ENCODE measurements at regions not wholly inside any gene's neighbourhood (a gene's known extent, or its start where the extent isn't known, plus 50 kb on each side); places are given as distances from the start of the nearest gene placed in this dataset.
A peak's percentile ranks its signal among the peaks of the same experiment; 100 is the strongest.

GRCh38 chr1:234957330-234958065 lies 171.1 kb downstream of the TOMM20 start:
- TF ChIP-seq CTCF (conservative IDR thresholded peaks at IDR 0.05; ENCODE audit: low read length): no peak
- TF ChIP-seq EZH2phosphoT487 (IDR thresholded peaks at IDR 0.05; ENCODE audit: borderline replicate concordance, low read depth, low read length): no peak
- intact Hi-C loops (cut with micrococcal nuclease; ENCODE audit: unreplicated experiment): no loop called here
- Histone ChIP-seq H3K4me1 (ENCODE audit: insufficient read depth, low read length, poor library complexity, severe bottlenecking) (peaks cover 88% of the 10 kb centered on the region), H2AFZ (ENCODE audit: low read length) (peak overlapping the region; percentile 95), H3K36me3 (ENCODE audit: insufficient read depth, low read length) (no peaks in the 10 kb centered on the region), H3K79me2 (ENCODE audit: insufficient read depth, low read depth, low read length) (no peaks in the 10 kb centered on the region), H3K4me3 (ENCODE audit: low read depth, low read length, poor library complexity, severe bottlenecking) (no peak overlapping the region), H3K9me3 (ENCODE audit: low read length) (no peaks in the 10 kb centered on the region), H3K9me2 (ENCODE audit: insufficient read depth, low read length) (no peaks in the 10 kb centered on the region), H3K27ac (ENCODE audit: low read depth, low read length, poor library complexity, severe bottlenecking) (no peak overlapping the region), H3K4me2 (ENCODE audit: low read length) (peak overlapping the region; percentile 68), H4K20me1 (ENCODE audit: insufficient read depth, low read length) (no peaks in the 10 kb centered on the region)
- ChIA-PET CTCF (ENCODE audit: unreplicated experiment) (interaction anchor here (0.6 kb wide), 2 partner anchors 239 to 476 kb away, joined by 3 read pairs; no protein-coding TSS in a partner anchor), POLR2A (interaction anchor here (0.6 to 4.3 kb wide), 14 partner anchors 8 to 444 kb away, joined by 3 to 18 read pairs (median 4); no protein-coding TSS in a partner anchor)
- DNase-seq (ENCODE audit: low spot score): no peak
- no TSS peak for BruUV-seq (replicated peaks)

- intact Hi-C loops (cut with micrococcal nuclease; ENCODE audit: unreplicated experiment): no loop called here
- DNase-seq (ENCODE audit: low spot score): no peak
- Histone ChIP-seq H3K4me2 (ENCODE audit: low read length) (peak overlapping the region; percentile 68), H3K79me2 (ENCODE audit: insufficient read depth, low read depth, low read length) (no peaks in the 10 kb centered on the region), H3K9me2 (ENCODE audit: insufficient read depth, low read length) (no peaks in the 10 kb centered on the region), H3K4me1 (ENCODE audit: insufficient read depth, low read length, poor library complexity, severe bottlenecking) (peaks cover 81% of the 10 kb centered on the region), H2AFZ (ENCODE audit: low read length) (peak overlapping the region; percentile 95), H3K4me3 (ENCODE audit: low read depth, low read length, poor library complexity, severe bottlenecking) (no peak overlapping the region), H3K9me3 (ENCODE audit: low read length) (no peaks in the 10 kb centered on the region), H4K20me1 (ENCODE audit: insufficient read depth, low read length) (no peaks in the 10 kb centered on the region), H3K27ac (ENCODE audit: low read depth, low read length, poor library complexity, severe bottlenecking) (no peak overlapping the region), H3K36me3 (ENCODE audit: insufficient read depth, low read length) (no peaks in the 10 kb centered on the region)
- CTCF ChIA-PET (ENCODE audit: unreplicated experiment): interaction anchor here (0.6 kb wide), 2 partner anchors 238 to 475 kb away, joined by 3 read pairs; no protein-coding TSS in a partner anchor
- no TSS peak for BruUV-seq (replicated peaks)
- POLR2A ChIA-PET: interaction anchor here (0.6 to 4.3 kb wide), 16 partner anchors 9 to 443 kb away, joined by 3 to 18 read pairs (median 4); no protein-coding TSS in a partner anchor
- no peak for TF ChIP-seq EZH2phosphoT487 (IDR thresholded peaks at IDR 0.05; ENCODE audit: borderline replicate concordance, low read depth, low read length)
- TF ChIP-seq CTCF (conservative IDR thresholded peaks at IDR 0.05; ENCODE audit: low read length): no peak
Observed at GRCh38 chr1:234956821-234957329, 171.8 kb downstream of the TOMM20 start.

All from OCI-LY7 (cell line).